ENCODE measurements at regions not wholly inside any gene's neighbourhood (a gene's known extent, or its start where the extent isn't known, plus 50 kb on each side); places are given as distances from the start of the nearest gene placed in this dataset.
A peak's percentile ranks its signal among the peaks of the same experiment; 100 is the strongest.

- no peak for DNase-seq (ENCODE audit: low read depth, low spot score)
These were observed 670.1 kb upstream of the CDH9 start for GRCh38 chr5:27708534-27708933.

GRCh38 chr5:27706832-27707231 is 668.4 kb upstream of the CDH9 start:
- no peak for DNase-seq (ENCODE audit: low read depth, low spot score)

- no peak for DNase-seq (ENCODE audit: low read depth, low spot score)
These were observed 667.3 kb upstream of the CDH9 start for GRCh38 chr5:27705661-27706060.

GRCh38 chr5:27701931-27702903 is 663.8 kb upstream of the CDH9 start:
- peak; percentile 35 for DNase-seq (ENCODE audit: low read depth, low spot score)

- no peak for DNase-seq (ENCODE audit: low read depth, low spot score)
These were observed 662.1 kb upstream of the CDH9 start for GRCh38 chr5:27700526-27700925.

- peak; percentile 48 for DNase-seq (ENCODE audit: low read depth, low spot score)
These were observed 644.2 kb upstream of the CDH9 start for GRCh38 chr5:27682600-27682999.

- peak; percentile 29 for DNase-seq (ENCODE audit: low read depth, low spot score)
These were observed 614.1 kb upstream of the CDH9 start for GRCh38 chr5:27652505-27652904.

GRCh38 chr5:27639005-27639612 is 600.7 kb upstream of the CDH9 start:
- DNase-seq (ENCODE audit: low read depth, low spot score), result no peak

GRCh38 chr5:27619982-27620381 is 581.6 kb upstream of the CDH9 start:
- DNase-seq (ENCODE audit: low read depth, low spot score), result no peak

- DNase-seq (ENCODE audit: low read depth, low spot score), result no peak
These were observed 573.8 kb upstream of the CDH9 start for GRCh38 chr5:27612161-27612560.

- DNase-seq (ENCODE audit: low read depth, low spot score), result no peak
These were observed 570.6 kb upstream of the CDH9 start for GRCh38 chr5:27608992-27609391.

- no peak for DNase-seq (ENCODE audit: low read depth, low spot score)
These were observed 560.2 kb upstream of the CDH9 start for GRCh38 chr5:27598576-27598975.

GRCh38 chr5:27594141-27594540 is 555.8 kb upstream of the CDH9 start:
- DNase-seq (ENCODE audit: low read depth, low spot score), result no peak

GRCh38 chr5:27592231-27592630 is 553.8 kb upstream of the CDH9 start:
- no peak for DNase-seq (ENCODE audit: low read depth, low spot score)

- no peak for DNase-seq (ENCODE audit: low read depth, low spot score)
These were observed 552.1 kb upstream of the CDH9 start for GRCh38 chr5:27590503-27590902.

GRCh38 chr5:27578279-27578678 is 539.9 kb upstream of the CDH9 start:
- no peak for DNase-seq (ENCODE audit: low read depth, low spot score)

GRCh38 chr5:27571681-27572080 is 533.3 kb upstream of the CDH9 start:
- no peak for DNase-seq (ENCODE audit: low read depth, low spot score)

GRCh38 chr5:27568811-27569210 is 530.4 kb upstream of the CDH9 start:
- DNase-seq (ENCODE audit: low read depth, low spot score), result no peak

GRCh38 chr5:27561408-27561807 is 523.0 kb upstream of the CDH9 start:
- DNase-seq (ENCODE audit: low read depth, low spot score), result no peak

GRCh38 chr5:27548484-27548883 is 510.1 kb upstream of the CDH9 start:
- DNase-seq (ENCODE audit: low read depth, low spot score), result no peak

- no peak for DNase-seq (ENCODE audit: low read depth, low spot score)
These were observed 496.7 kb upstream of the CDH9 start for GRCh38 chr5:27535031-27535557.

GRCh38 chr5:27532305-27532704 is 493.9 kb upstream of the CDH9 start:
- no peak for DNase-seq (ENCODE audit: low read depth, low spot score)

- no peak for DNase-seq (ENCODE audit: low read depth, low spot score)
These were observed 486.1 kb upstream of the CDH9 start for GRCh38 chr5:27524515-27524914.
